Transverse colon (tissue), 4 donors: ENCODE measurements at regions not wholly inside any gene's neighbourhood (a gene's known extent, or its start where the extent isn't known, plus 50 kb on each side); places are given as distances from the start of the nearest gene placed in this dataset.

Source experiments
- DNase-seq: peaks from one replicate; pipeline ENCODE4 v3.0.0-alpha.2; 2019
- H3K27ac ChIP-seq, 4 donors: fragments of 200-600 bp; sonication (generic); 2 replicates each; pipeline ENCODE4 v1.5.1; 2016 to 2018; ENCODE audit warnings: inconsistent platforms in 4 of 4
- H3K27me3 ChIP-seq: fragments of 200-600 bp; sonication (generic); 2 replicates; pipeline ENCODE4 v1.5.1; 2017; ENCODE audit warnings: inconsistent platforms
- H3K36me3 ChIP-seq, 4 donors: fragments of 200-600 bp; sonication (generic); 2 replicates each; pipeline ENCODE4 v1.5.1; 2017 to 2019; ENCODE audit warnings: inconsistent platforms in 4 of 4
- H3K4me1 ChIP-seq, 4 donors: fragments of 200-600 bp; sonication (generic); 2 replicates each; pipeline ENCODE4 v1.5.1; 2017 to 2020; ENCODE audit warnings: inconsistent platforms in 4 of 4
- H3K4me3 ChIP-seq, 4 donors: fragments of 200-600 bp; sonication (generic); 1 replicate in 1 of 4; 2 replicates in 3 of 4; pipeline versions ENCODE4 v1.5.1 to v1.6.1; 2017 to 2019; ENCODE audit warnings: inconsistent platforms in 4 of 4
- H3K9me3 ChIP-seq, 2 donors: fragments of 200-600 bp; sonication (generic); 2 replicates each; pipeline ENCODE4 v1.5.1; 2017 to 2019; ENCODE audit warnings: inconsistent platforms in 2 of 2
- CTCF ChIP-seq, 5 experiments: fragments of 200-600 bp in 3 of 5; fragments of 450-650 bp in 2 of 5; sonication (generic) in 3 of 5; IDR thresholded peaks; 1 replicate in 2 of 5; 2 replicates in 3 of 5; pipeline ENCODE4 v1.5.1; 2016 to 2017; ENCODE audit warnings: antibody characterized with exemption in 5 of 5, inconsistent platforms in 3 of 5, mild to moderate bottlenecking in 2 of 5, moderate library complexity in 1 of 5
- EP300 ChIP-seq: sonication (generic); formaldehyde crosslinking; IDR thresholded peaks from one replicate; pipeline ENCODE4 v1.6.1; 2017; ENCODE audit warnings: antibody characterized with exemption, low read depth
- POLR2A ChIP-seq: fragments of 450-650 bp; IDR thresholded peaks from one replicate; pipeline ENCODE4 v1.6.1; 2016; ENCODE audit warnings: antibody characterized with exemption, mild to moderate bottlenecking, moderate library complexity
- POLR2AphosphoS5 ChIP-seq, 3 donors: sonication (generic); formaldehyde crosslinking; IDR thresholded peaks; one replicate each; pipeline ENCODE4 v1.6.1; 2016; ENCODE audit warnings: antibody characterized with exemption in 3 of 3
- WGBS, 2 donors: methylation state at CpG; one replicate each; pipeline ENCODE4 v1.1.5; 2018; ENCODE audit warnings: low coverage in 1 of 2; 5-methylcytosine and 5-hydroxymethylcytosine counted together
- in situ Hi-C, 4 donors: fragments of 200-750 bp; cut with MboI; loops; one replicate each; pipeline versions ENCODE4 v1.15.0 to v1.15.1; 2017; ENCODE audit warnings: low sequenced_read_pairs in 3 of 4, low pct_ligation_motif_present in 1 of 4, low pct_unique_long_range_greater_than_20kb in 1 of 4
- intact Hi-C: fragments of 100-400 bp; cut with DNase I; formaldehyde crosslinking; loops from one replicate; pipeline ENCODE4 v1.15.1; 2023; ENCODE audit warnings: low total_unique reads

GRCh38 chr16:86922311-86922710 is 344.0 kb downstream of the FOXL1 start:
- Histone ChIP-seq H3K27ac (no peak overlapping the region), H3K27me3 (peaks cover 50% of the 10 kb centered on the region), H3K36me3 (no peaks in the 10 kb centered on the region), H3K4me1 (peaks cover 0 to 2% (median 0%) of the 10 kb centered on the region in 4 donors), H3K4me3 (no peak overlapping the region), H3K9me3 (no peaks in the 10 kb centered on the region)
- no peak for DNase-seq
- intact Hi-C loops (no loop called here), in situ Hi-C loops (no loop called here)
- TF ChIP-seq POLR2A, result no peak
- no peak for TF ChIP-seq EP300
- no peak for TF ChIP-seq POLR2AphosphoS5 (IDR thresholded peaks at IDR 0.05)
- no peak for TF ChIP-seq CTCF (IDR thresholded peaks at IDR 0.05)
- WGBS, 2 donors, result 69 to 72% methylated on average over 3 to 7 of the region's 7 CpGs

GRCh38 chr16:86923656-86924055 is 345.3 kb downstream of the FOXL1 start:
- 68 to 85% methylated on average over 3 to 4 of the region's 4 CpGs for WGBS, 2 donors
- Histone ChIP-seq H3K4me1 (peaks cover 0 to 2% (median 0%) of the 10 kb centered on the region in 4 donors), H3K4me3 (no peak overlapping the region), H3K36me3 (no peaks in the 10 kb centered on the region), H3K27me3 (peaks cover 52% of the 10 kb centered on the region), H3K27ac (no peak overlapping the region), H3K9me3 (no peaks in the 10 kb centered on the region)
- no peak for TF ChIP-seq CTCF (IDR thresholded peaks at IDR 0.05)
- TF ChIP-seq POLR2AphosphoS5 (IDR thresholded peaks at IDR 0.05), result no peak
- no peak for TF ChIP-seq POLR2A
- no peak for TF ChIP-seq EP300
- no peak for DNase-seq
- intact Hi-C loops (no loop called here), in situ Hi-C loops (no loop called here)

- Histone ChIP-seq H3K9me3 (no peaks in the 10 kb centered on the region), H3K27ac (no peak overlapping the region), H3K4me3 (no peak overlapping the region), H3K36me3 (no peaks in the 10 kb centered on the region), H3K4me1 (peaks cover 0 to 2% (median 0%) of the 10 kb centered on the region in 4 donors), H3K27me3 (peaks cover 56% of the 10 kb centered on the region)
- in situ Hi-C loops, result no loop called here
- DNase-seq, result no peak
- TF ChIP-seq EP300, result no peak
- TF ChIP-seq POLR2A, result no peak
- no peak for TF ChIP-seq CTCF (IDR thresholded peaks at IDR 0.05)
- TF ChIP-seq POLR2AphosphoS5 (IDR thresholded peaks at IDR 0.05), result no peak
- WGBS, 2 donors, result 10 to 69% methylated on average over 2 to 6 of the region's 6 CpGs
- intact Hi-C loops, result no loop called here
Measured at GRCh38 chr16:86924537-86924936, 346.2 kb downstream of the FOXL1 start.

DNA sequence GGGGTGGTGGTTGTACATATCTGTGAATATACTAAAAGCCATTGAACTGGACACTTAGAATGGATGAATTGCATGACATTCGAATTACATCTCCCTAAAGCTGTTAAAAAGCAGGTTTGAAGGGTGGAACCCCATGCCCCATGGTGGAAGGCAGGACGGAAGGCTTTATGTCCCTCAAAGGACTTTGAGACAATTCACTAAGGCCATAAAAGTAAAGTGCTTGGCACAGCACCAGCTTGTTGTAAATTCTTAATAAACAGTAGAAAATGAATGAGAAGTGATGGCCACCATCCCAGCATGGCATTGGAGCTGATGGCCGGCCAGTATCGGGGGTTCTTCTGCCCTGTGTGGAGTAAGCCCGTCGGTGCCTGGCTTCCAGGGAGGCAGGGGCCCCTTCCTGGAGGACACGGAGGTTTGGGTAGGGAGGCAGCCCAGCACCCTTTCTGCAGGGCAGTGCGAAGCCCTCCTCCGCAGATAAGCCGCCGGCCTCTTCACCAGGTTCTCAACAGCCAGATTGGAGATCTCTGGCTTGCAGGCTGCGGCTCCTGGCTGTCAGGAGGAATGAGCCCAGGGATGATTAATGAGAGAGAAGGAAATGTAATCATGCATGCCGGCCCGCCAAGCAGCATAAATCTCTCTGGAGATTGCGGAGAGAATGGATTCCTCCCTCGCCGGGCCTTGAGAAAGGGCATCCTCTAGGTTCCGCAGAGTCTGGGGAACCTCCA is 346.9 kb downstream of the FOXL1 start:
- H3K9me3 ChIP-seq, result no peaks in the 10 kb centered on the region
- no peak overlapping the region for H3K27ac ChIP-seq
- no peak for DNase-seq
- H3K36me3 ChIP-seq, result no peaks in the 10 kb centered on the region
- in situ Hi-C loops, result no loop called here
- WGBS, 2 donors, result 16 to 30% methylated on average over 6 to 18 of the region's 18 CpGs
- no peak overlapping the region for H3K4me3 ChIP-seq
- TF ChIP-seq EP300 (no peak), POLR2A (no peak), POLR2AphosphoS5 (IDR thresholded peaks at IDR 0.05) (no peak), CTCF (IDR thresholded peaks at IDR 0.05) (no peak)
- intact Hi-C loops, result no loop called here
- H3K4me1 ChIP-seq, result peaks cover 0 to 2% (median 0%) of the 10 kb centered on the region in 4 donors
- H3K27me3 ChIP-seq, result peaks cover 56% of the 10 kb centered on the region
